ENCODE measurements at regions not wholly inside any gene's neighbourhood (a gene's known extent, or its start where the extent isn't known, plus 50 kb on each side); places are given as distances from the start of the nearest gene placed in this dataset.

DNA sequence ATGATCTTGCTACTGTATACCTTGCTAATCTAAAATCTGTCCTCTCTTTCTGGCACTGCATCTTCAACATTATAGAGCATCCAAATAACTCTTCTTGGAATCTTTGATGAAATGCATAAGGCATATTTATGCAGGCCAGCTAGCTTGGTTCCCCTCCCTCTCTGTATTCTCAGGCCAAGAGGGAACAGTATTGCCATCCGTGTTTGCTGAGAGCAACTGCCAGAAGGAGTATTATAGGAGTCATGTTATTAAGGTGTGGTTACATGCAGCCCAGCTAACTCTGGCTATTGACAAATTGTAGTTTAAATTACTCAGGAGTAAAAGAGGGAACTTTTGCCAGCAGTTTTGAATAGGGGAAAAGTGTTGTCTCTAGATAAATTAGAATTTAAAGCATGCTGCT lies 309.3 kb upstream of the E2F7 start:
- no peak for TF ChIP-seq CTCF (IDR thresholded peaks at IDR 0.05)
- ATAC-seq (ENCODE audit: low FRiP score) (no peak), DNase-seq (ENCODE audit: low spot score) (no peak)

- no peak for DNase-seq (ENCODE audit: low spot score)
- no peak for ATAC-seq (ENCODE audit: low FRiP score)
- TF ChIP-seq CTCF (IDR thresholded peaks at IDR 0.05) = no peak
Observed at GRCh38 chr12:77372494-77372893, 307.1 kb upstream of the E2F7 start.

GRCh38 chr12:77372026-77372425 lies 306.7 kb upstream of the E2F7 start:
- no peak for DNase-seq (ENCODE audit: low spot score)
- ATAC-seq (ENCODE audit: low FRiP score) = no peak
- TF ChIP-seq CTCF (IDR thresholded peaks at IDR 0.05) = no peak

- DNase-seq (ENCODE audit: low spot score) = no peak
- no peak for TF ChIP-seq CTCF (IDR thresholded peaks at IDR 0.05)
- ATAC-seq (ENCODE audit: low FRiP score) = no peak
Observed at GRCh38 chr12:77368379-77368778, 303.0 kb upstream of the E2F7 start.

DNA sequence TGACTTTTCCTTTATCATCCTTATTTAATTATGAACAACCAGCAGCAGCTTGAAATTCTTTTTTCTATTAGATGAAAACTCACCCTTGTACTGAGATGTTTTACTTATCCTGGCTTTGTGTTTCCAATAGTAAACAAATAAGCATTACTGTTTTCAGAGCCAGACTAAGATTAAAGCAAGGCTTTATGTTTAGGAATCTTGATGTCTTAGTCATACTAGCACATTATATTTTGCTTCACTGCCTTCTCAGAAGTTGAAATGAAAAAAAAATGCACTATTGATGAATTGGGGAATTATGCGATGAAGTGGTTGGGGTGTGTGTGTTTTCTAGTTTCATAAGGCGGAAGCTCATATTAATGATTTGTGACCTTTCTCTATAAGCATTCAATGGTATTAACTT lies 301.2 kb upstream of the E2F7 start:
- DNase-seq (ENCODE audit: low spot score) = no peak
- no peak for TF ChIP-seq CTCF (IDR thresholded peaks at IDR 0.05)
- no peak for ATAC-seq (ENCODE audit: low FRiP score)

DNA sequence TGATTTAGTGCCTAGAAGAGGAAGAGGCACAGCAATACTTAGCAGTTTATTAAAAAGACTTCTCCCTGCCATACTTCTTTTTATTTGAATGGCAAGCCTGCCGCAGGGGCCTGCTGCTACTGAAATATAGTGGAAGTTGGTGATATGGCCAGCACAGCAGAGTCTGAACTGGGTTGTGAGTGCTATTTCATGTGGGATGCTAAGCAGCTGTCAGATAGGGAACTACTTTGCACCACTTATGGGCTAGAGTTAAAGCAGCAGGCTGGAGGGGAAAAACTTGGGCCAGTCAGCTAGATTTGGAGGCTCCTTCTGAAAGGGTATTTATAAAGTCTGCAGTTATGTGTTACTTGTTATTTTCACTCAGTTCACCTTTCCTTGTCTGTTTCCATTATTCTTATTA lies 299.0 kb upstream of the E2F7 start:
- DNase-seq (ENCODE audit: low spot score) = no peak
- no peak for ATAC-seq (ENCODE audit: low FRiP score)
- no peak for TF ChIP-seq CTCF (IDR thresholded peaks at IDR 0.05)

DNA sequence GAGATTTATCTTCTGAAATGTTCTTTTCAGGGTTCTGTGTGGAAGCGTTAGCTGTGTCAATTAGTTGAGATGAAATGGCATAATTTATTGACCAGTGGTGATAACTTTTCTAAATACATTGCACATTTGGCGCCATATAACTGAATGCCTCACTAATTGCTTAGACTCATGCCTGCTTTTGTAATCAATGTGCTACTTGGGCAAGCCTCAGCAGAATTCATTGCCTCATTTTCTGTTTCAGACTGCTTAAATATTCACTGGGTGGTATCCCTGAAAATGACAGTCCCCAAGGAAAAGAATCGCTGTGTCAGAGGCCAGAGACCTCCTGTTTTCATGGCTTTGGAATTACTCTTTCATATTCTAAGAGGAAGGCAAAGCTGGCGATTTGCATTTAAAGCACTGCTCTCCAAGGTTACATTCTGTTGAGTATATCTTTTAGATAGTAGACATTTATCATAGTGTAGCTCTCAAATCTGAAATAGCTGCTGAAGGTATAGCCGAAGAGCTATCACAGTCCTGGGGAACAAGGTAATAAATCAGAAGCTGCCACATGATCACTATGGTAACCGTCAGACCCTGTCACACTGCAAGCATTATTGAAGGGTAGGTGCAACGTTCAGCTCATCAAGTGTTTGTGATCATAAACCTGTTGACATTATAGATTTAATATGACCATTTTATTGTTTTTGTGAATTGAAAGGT lies 297.3 kb upstream of the E2F7 start:
- no peak for ATAC-seq (ENCODE audit: low FRiP score)
- no peak for DNase-seq (ENCODE audit: low spot score)
- no peak for TF ChIP-seq CTCF (IDR thresholded peaks at IDR 0.05)

All from omental fat pad (tissue), 3 donors.